K562 (cell line): ENCODE measurements at regions not wholly inside any gene's neighbourhood (a gene's known extent, or its start where the extent isn't known, plus 50 kb on each side); places are given as distances from the start of the nearest gene placed in this dataset.
A peak's percentile ranks its signal among the peaks of the same experiment; 100 is the strongest.

Experiments used
- AFF4 ChIP-seq: sonication (generic); formaldehyde crosslinking; IDR thresholded peaks from 2 replicates; pipeline ENCODE4 v1.8.0; 2023; ENCODE audit warnings: mild to moderate bottlenecking, missing genetic modification reagents
- DACH1 ChIP-seq: fragments of 450-650 bp; IDR thresholded peaks from 2 replicates; pipeline ENCODE4 v1.6.1; 2018; ENCODE audit not compliant: partially characterized antibody
- FOXA1 ChIP-seq: fragments of 450-650 bp; IDR thresholded peaks from 2 replicates; pipeline ENCODE4 v1.6.1; 2016; ENCODE audit warnings: mild to moderate bottlenecking, borderline replicate concordance
- KLF13 ChIP-seq: fragments of 450-650 bp; IDR thresholded peaks from 2 replicates; pipeline ENCODE4 v1.6.1; 2016; ENCODE audit warnings: missing genetic modification characterization, low read depth, mild to moderate bottlenecking, missing compliant biosample characterization, moderate library complexity, borderline replicate concordance
- MXI1 ChIP-seq: IDR thresholded peaks from 2 replicates; pipeline ENCODE4 v1.6.1; 2011; ENCODE audit warnings: low read depth, mild to moderate bottlenecking, improper control_type of control experiment, low read length
- NONO ChIP-seq, 2 experiments: fragments of 200-400 bp in 1 of 2; fragments of 450-650 bp in 1 of 2; formaldehyde crosslinking in 1 of 2; IDR thresholded peaks; 2 replicates each; pipeline ENCODE4 v1.6.1; 2017; ENCODE audit warnings: low read depth in 2 of 2, mild to moderate bottlenecking in 2 of 2, moderate library complexity in 2 of 2, low read length in 1 of 2
- NR0B1 ChIP-seq: fragments of 450-650 bp; IDR thresholded peaks from one replicate; pipeline ENCODE4 v1.6.1; 2018; ENCODE audit warnings: mild to moderate bottlenecking, moderate library complexity; ENCODE audit not compliant: partially characterized antibody
- SFPQ ChIP-seq: fragments of 200-400 bp; formaldehyde crosslinking; IDR thresholded peaks from 2 replicates; pipeline ENCODE4 v1.6.1; 2017; ENCODE audit warnings: mild to moderate bottlenecking, low read depth, low read length, moderate library complexity
- SMAD4 ChIP-seq: fragments of 250-450 bp; sonication (Bioruptor Pico); conservative IDR thresholded peaks from 2 replicates; pipeline ENCODE4 v1.8.0; 2021; ENCODE audit warnings: inconsistent platforms, mild to moderate bottlenecking, moderate library complexity
- SRF ChIP-seq, 2 experiments: fragments of 250-450, 450-650 bp in 1 of 2; sonication (Bioruptor Pico) in 1 of 2; sonication (generic) in 1 of 2; formaldehyde crosslinking; IDR thresholded peaks; 2 replicates each; pipeline versions ENCODE4 v1.5.0 to v1.5.1; 2020 to 2022; ENCODE audit warnings: mild to moderate bottlenecking in 1 of 2, missing genetic modification reagents in 1 of 2
- ZKSCAN1 ChIP-seq: fragments of 150-350 bp; IDR thresholded peaks from 2 replicates; pipeline ENCODE4 v1.6.1; 2016; ENCODE audit warnings: low read depth, low read length
- ZNF165 ChIP-seq: fragments of 250-450 bp; sonication (Bioruptor Pico); IDR thresholded peaks from 2 replicates; pipeline ENCODE4 v1.4.0; 2020; ENCODE audit warnings: borderline replicate concordance
- ZNF212 ChIP-seq: fragments of 450-650 bp; formaldehyde crosslinking; IDR thresholded peaks from 2 replicates; pipeline ENCODE4 v1.4.0; 2020; ENCODE audit warnings: mild to moderate bottlenecking
- ZNF699 ChIP-seq: fragments of 250-450 bp; sonication (Bioruptor Pico); IDR thresholded peaks from 2 replicates; pipeline ENCODE4 v1.8.0; 2021; ENCODE audit warnings: mild to moderate bottlenecking, moderate library complexity; ENCODE audit not compliant: insufficient replicate concordance
- ZNF717 ChIP-seq: fragments of 250-450 bp; sonication (Bioruptor Pico); IDR thresholded peaks from 2 replicates; pipeline ENCODE4 v1.5.0; 2021
- TF ChIP-seq, protein P1 (sequence below): fragments of 450-650 bp; IDR thresholded peaks from 2 replicates; pipeline ENCODE4 v1.6.1; 2016; ENCODE audit warnings: antibody characterized with exemption

DNA sequence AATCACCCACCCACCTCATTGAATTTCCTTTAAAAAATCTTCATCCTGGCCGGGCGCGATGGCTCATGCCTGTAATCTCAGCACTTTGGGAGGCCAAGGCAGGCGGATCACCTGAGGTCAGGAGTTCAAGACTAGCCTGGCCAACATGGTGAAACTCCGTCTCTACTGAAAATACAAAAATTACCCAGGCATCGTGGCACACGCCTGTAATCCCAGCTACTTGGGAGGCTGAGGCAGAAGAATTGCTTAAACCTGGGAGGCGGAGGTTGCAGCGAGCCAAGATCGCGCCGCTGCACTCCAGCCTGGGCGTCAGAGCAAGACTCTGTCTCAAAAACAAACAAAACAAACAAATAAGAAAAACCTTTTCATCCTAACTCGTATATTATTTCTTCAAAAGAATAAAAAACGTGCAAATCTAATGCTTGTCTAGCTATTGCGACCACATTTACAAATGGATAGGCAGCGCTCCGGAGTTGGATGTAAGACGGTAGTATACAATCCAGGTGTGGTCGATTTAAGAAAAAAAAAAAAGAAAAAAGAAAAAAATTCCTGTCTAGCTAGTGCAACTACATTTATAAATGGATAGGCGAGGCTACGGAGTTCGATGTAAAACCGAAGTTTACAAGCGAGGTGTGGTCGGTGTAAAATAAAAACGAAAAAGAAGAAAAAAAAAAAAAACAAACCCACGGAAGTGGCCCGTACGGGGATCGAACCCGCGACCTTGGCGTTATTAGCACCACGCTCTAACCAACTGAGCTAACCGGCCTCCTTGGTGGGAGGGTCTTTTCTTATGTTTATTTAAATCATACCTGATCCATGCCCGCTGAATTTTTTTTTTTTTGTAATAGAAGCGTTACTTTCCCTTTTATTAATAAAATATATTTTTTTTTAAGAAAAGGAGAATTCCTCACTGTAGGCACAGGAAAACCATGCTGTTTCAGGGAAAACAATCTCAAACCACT, 70.7 kb upstream of the PRSS16 start (continued):
- TF ChIP-seq SFPQ (no peak), FOXA1 (no peak), SRF (CRISPR knock-in tag; IDR thresholded peaks at IDR 0.05) (no peak), NONO (IDR thresholded peaks at IDR 0.05; ENCODE audit: low read depth in 2 of 2, low read length in 1 of 2) (no peak), SMAD4 (CRISPR knock-in tag) (0 out of 2 replicates have a peak, but pooled peaks have one; percentile 40), ZKSCAN1 (no peak), NR0B1 (no peak), ZNF717 (CRISPR knock-in tag) (no peak), AFF4 (CRISPR knock-in tag) (no peak), KLF13 (0 out of 2 replicates have a peak, but pooled peaks have one; percentile 52), MXI1 (no peak), ZNF165 (CRISPR knock-in tag) (no peak), DACH1 (no peak), ZNF212 (no peak), ZNF699 (CRISPR knock-in tag) (no peak)
- TF ChIP-seq, protein P1, sequence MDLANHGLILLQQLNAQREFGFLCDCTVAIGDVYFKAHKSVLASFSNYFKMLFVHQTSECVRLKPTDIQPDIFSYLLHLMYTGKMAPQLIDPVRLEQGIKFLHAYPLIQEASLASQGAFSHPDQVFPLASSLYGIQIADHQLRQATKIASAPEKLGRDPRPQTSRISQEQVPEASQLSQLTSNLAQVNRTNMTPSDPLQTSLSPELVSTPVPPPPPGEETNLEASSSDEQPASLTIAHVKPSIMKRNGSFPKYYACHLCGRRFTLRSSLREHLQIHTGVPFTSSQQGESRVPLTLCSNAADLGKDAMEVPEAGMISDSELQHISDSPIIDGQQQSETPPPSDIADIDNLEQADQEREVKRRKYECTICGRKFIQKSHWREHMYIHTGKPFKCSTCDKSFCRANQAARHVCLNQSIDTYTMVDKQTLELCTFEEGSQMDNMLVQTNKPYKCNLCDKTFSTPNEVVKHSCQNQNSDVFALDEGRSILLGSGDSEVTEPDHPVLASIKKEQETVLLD: peak; percentile 84
